ENCODE measurements at regions not wholly inside any gene's neighbourhood (a gene's known extent, or its start where the extent isn't known, plus 50 kb on each side); places are given as distances from the start of the nearest gene placed in this dataset.

GRCh38 chr11:127679816-127680545 lies 679.4 kb upstream of the KIRREL3 start (continued):
- TF ChIP-seq ZNF462 (CRISPR knock-in tag; IDR thresholded peaks at IDR 0.05) (no peak), ETS1 (IDR thresholded peaks at IDR 0.05) (no peak)

GRCh38 chr11:127678631-127679030 lies 678.1 kb upstream of the KIRREL3 start:
- H3K27me3 Mint-ChIP-seq (ENCODE audit: insufficient read depth, low read depth, poor library complexity), result no peaks in the 10 kb centered on the region
- H3K79me2 ChIP-seq (replicated peaks; ENCODE audit: insufficient read depth), result no peaks in the 10 kb centered on the region

More at GRCh38 chr11:127678631-127679030, 678.1 kb upstream of the KIRREL3 start:
- ATAC-seq (no peak), DNase-seq (ENCODE audit: low spot score) (no peak)
- no peak overlapping the region for H3K4me2 ChIP-seq
- no peak overlapping the region for H2AFZ ChIP-seq
- H3K4me1 ChIP-seq (ENCODE audit: insufficient read depth), result peaks cover 10% of the 10 kb centered on the region; the same call in 1 of the 2 replicates
- no peak for TF ChIP-seq EZH2 (IDR thresholded peaks at IDR 0.05; ENCODE audit: low read depth, unreplicated experiment)
- no peak for TF ChIP-seq JUNB (IDR thresholded peaks at IDR 0.05; ENCODE audit: unreplicated experiment)
- TF ChIP-seq CREB1 (CRISPR knock-in tag; IDR thresholded peaks at IDR 0.05; ENCODE audit: low read depth), result no peak
- TF ChIP-seq ZNF114 (CRISPR knock-in tag; IDR thresholded peaks at IDR 0.05), result no peak
- TF ChIP-seq REST (IDR thresholded peaks at IDR 0.05; ENCODE audit: unreplicated experiment), result no peak
- no peak for TF ChIP-seq NANOG (IDR thresholded peaks at IDR 0.05; ENCODE audit: borderline replicate concordance)
- TF ChIP-seq POLR2AphosphoS5 (IDR thresholded peaks at IDR 0.05; ENCODE audit: low read depth), result no peak
- TF ChIP-seq EZH2phosphoT487 (IDR thresholded peaks at IDR 0.05; ENCODE audit: unreplicated experiment), result no peak
- no peak for TF ChIP-seq ZNF331 (CRISPR knock-in tag; IDR thresholded peaks at IDR 0.05; ENCODE audit: low read depth)
- no peak overlapping the region for H3K27ac Mint-ChIP-seq
- no peak overlapping the region for H3K27ac ChIP-seq (ENCODE audit: low read depth)
- no peaks in the 10 kb centered on the region; the same call in 1 of the 2 replicates for H3K9me2 ChIP-seq (ENCODE audit: insufficient read depth)
- H3K27me3 ChIP-seq (ENCODE audit: insufficient read depth), result no peaks in the 10 kb centered on the region
- H3K4me3 ChIP-seq, result no peak overlapping the region
- no peaks in the 10 kb centered on the region for H3K36me3 Mint-ChIP-seq (ENCODE audit: low read depth)
- H3K4me3 Mint-ChIP-seq, result no peak overlapping the region
- H3K9me3 Mint-ChIP-seq, result no peaks in the 10 kb centered on the region
- H3F3A ChIP-seq (replicated peaks; ENCODE audit: low read depth), result no peaks in the 10 kb centered on the region
- peaks cover 8% of the 10 kb centered on the region for H3K4me1 Mint-ChIP-seq
- H4K20me1 ChIP-seq (replicated peaks; ENCODE audit: insufficient read depth), result no peaks in the 10 kb centered on the region
- no peaks in the 10 kb centered on the region for H3K36me3 ChIP-seq (ENCODE audit: insufficient read depth)

Measured in GM23338 (cell line).